Inferior parietal cortex (tissue), 1 donor: ENCODE measurements at regions not wholly inside any gene's neighbourhood (a gene's known extent, or its start where the extent isn't known, plus 50 kb on each side); places are given as distances from the start of the nearest gene placed in this dataset.
"Not testable (repeated sequence)": the region's sequence is repeated elsewhere in the genome, so short reads cannot be mapped to it uniquely, and the experiment has no call there.

Experiments
- DNase-seq: peaks from one replicate; pipeline ENCODE4 v3.0.0-alpha.2; 2016; ENCODE audit errors: extremely low spot score

- no peak for DNase-seq
Measured at GRCh38 chr6:21742238-21742660, 148.7 kb downstream of the SOX4 start.

GRCh38 chr6:21744331-21744730, 150.8 kb downstream of the SOX4 start:
- no peak for DNase-seq

GRCh38 chr6:21745543-21746337, 152.2 kb downstream of the SOX4 start:
- DNase-seq, result no peak

GRCh38 chr6:21747441-21747840, 153.9 kb downstream of the SOX4 start:
- DNase-seq, result no peak

- DNase-seq, result no peak
Measured at GRCh38 chr6:21748343-21749056, 154.9 kb downstream of the SOX4 start.

- DNase-seq, result no peak
Measured at GRCh38 chr6:21749754-21750153, 156.2 kb downstream of the SOX4 start.

- no peak for DNase-seq
Measured at GRCh38 chr6:21750575-21750974, 157.0 kb downstream of the SOX4 start.

- no peak for DNase-seq
Measured at GRCh38 chr6:21751608-21752007, 158.1 kb downstream of the SOX4 start.

- no peak for DNase-seq
Measured at GRCh38 chr6:21752054-21752811, 158.7 kb downstream of the SOX4 start.

GRCh38 chr6:21753241-21754108, 159.9 kb downstream of the SOX4 start:
- no peak for DNase-seq

- DNase-seq, result no peak
Measured at GRCh38 chr6:21754891-21755290, 161.3 kb downstream of the SOX4 start.

GRCh38 chr6:21756487-21756886, 162.9 kb downstream of the SOX4 start:
- DNase-seq, result no peak

- DNase-seq, result not testable (repeated sequence)
Measured at GRCh38 chr6:21757392-21757791, 163.8 kb downstream of the SOX4 start.

GRCh38 chr6:21759721-21760120, 166.2 kb downstream of the SOX4 start:
- no peak for DNase-seq

GRCh38 chr6:21761053-21761730, 167.6 kb downstream of the SOX4 start:
- DNase-seq, result not testable (repeated sequence)

GRCh38 chr6:21764989-21765388, 171.4 kb downstream of the SOX4 start:
- no peak for DNase-seq

GRCh38 chr6:21767891-21768648, 174.5 kb downstream of the SOX4 start:
- no peak for DNase-seq

- no peak for DNase-seq
Measured at GRCh38 chr6:21769405-21769861, 175.9 kb downstream of the SOX4 start.

GRCh38 chr6:21769968-21770367, 176.4 kb downstream of the SOX4 start:
- no peak for DNase-seq
